Mucosa of descending colon (tissue), 3 donors: ENCODE measurements at regions not wholly inside any gene's neighbourhood (a gene's known extent, or its start where the extent isn't known, plus 50 kb on each side); places are given as distances from the start of the nearest gene placed in this dataset.

Source experiments
- ATAC-seq: fragments of 200-7000 bp; cut with Tn5 transposase; one replicate; pipeline ENCODE4 v1.9.1; 2020; ENCODE audit warnings: mild to moderate bottlenecking, moderate library complexity
- DNase-seq, 3 donors: peaks; one replicate each; pipeline ENCODE4 v3.0.0-alpha.2; 2020
- H3K36me3 ChIP-seq: fragments of 200-600 bp; one replicate; pipeline ENCODE4 v1.8.0; 2021; ENCODE audit warnings: low read depth, mild to moderate bottlenecking
- H3K4me1 ChIP-seq: fragments of 200-600 bp; one replicate; pipeline ENCODE4 v1.8.0; 2021; ENCODE audit warnings: low read depth, mild to moderate bottlenecking
- H3K4me3 ChIP-seq: fragments of 200-600 bp; one replicate; pipeline ENCODE4 v1.8.0; 2021; ENCODE audit warnings: mild to moderate bottlenecking
- H3K9me3 ChIP-seq: fragments of 200-600 bp; one replicate; pipeline ENCODE4 v1.8.0; 2021; ENCODE audit warnings: mild to moderate bottlenecking
- CTCF ChIP-seq: fragments of 200-600 bp; IDR thresholded peaks from one replicate; pipeline ENCODE4 v1.8.0; 2022; ENCODE audit warnings: antibody characterized with exemption, mild to moderate bottlenecking
- intact Hi-C, 2 donors: fragments of 100-400 bp; cut with DNase I in 1 of 2; cut with micrococcal nuclease in 1 of 2; formaldehyde crosslinking; loops; one replicate each; pipeline versions ENCODE4 v1.11.0 to v1.11.1; 2022; cut with DNase I, micrococcal nuclease
- donor health status: DM: no; HTN: no; CAD: no; lungs with moderate emphysema.
- donor health status: DM: no; HTN: no; CAD: no.
- donor health status: DM: no; HTN: yes; CAD: no.

- no peak for TF ChIP-seq CTCF
- no peak for DNase-seq
- no peak for ATAC-seq
- intact Hi-C loops = no loop called here
- H3K9me3 ChIP-seq = no peaks in the 10 kb centered on the region
- no peaks in the 10 kb centered on the region for H3K4me1 ChIP-seq
- H3K4me3 ChIP-seq = no peak overlapping the region
- no peaks in the 10 kb centered on the region for H3K36me3 ChIP-seq
These were observed 61.7 kb downstream of the KCNJ2 start for GRCh38 chr17:70230850-70231640.

- no peak for DNase-seq
These were observed 63.1 kb downstream of the KCNJ2 start for GRCh38 chr17:70232466-70232865.

GRCh38 chr17:70235252-70235651 is 65.9 kb downstream of the KCNJ2 start:
- no peaks in the 10 kb centered on the region for H3K9me3 ChIP-seq
- ATAC-seq = no peak
- intact Hi-C loops = no loop called here
- no peak for DNase-seq
- no peak overlapping the region for H3K4me3 ChIP-seq
- H3K36me3 ChIP-seq = no peaks in the 10 kb centered on the region
- H3K4me1 ChIP-seq = no peaks in the 10 kb centered on the region
- TF ChIP-seq CTCF = no peak

More at GRCh38 chr17:70232466-70232865, 63.1 kb downstream of the KCNJ2 start:
- Histone ChIP-seq H3K4me1 (no peaks in the 10 kb centered on the region), H3K36me3 (no peaks in the 10 kb centered on the region), H3K9me3 (no peaks in the 10 kb centered on the region), H3K4me3 (no peak overlapping the region)
- no peak for ATAC-seq
- no peak for TF ChIP-seq CTCF
- intact Hi-C loops = no loop called here

- TF ChIP-seq CTCF = no peak
- Histone ChIP-seq H3K9me3 (no peaks in the 10 kb centered on the region), H3K4me1 (peaks cover 5% of the 10 kb centered on the region), H3K36me3 (no peaks in the 10 kb centered on the region), H3K4me3 (no peak overlapping the region)
- intact Hi-C loops = no loop called here
- no peak for ATAC-seq
- no peak for DNase-seq
These were observed 68.9 kb downstream of the KCNJ2 start for GRCh38 chr17:70238228-70238627.

- ATAC-seq = no peak
- Histone ChIP-seq H3K4me3 (no peak overlapping the region), H3K9me3 (no peaks in the 10 kb centered on the region), H3K36me3 (no peaks in the 10 kb centered on the region), H3K4me1 (peaks cover 5% of the 10 kb centered on the region)
- no peak for DNase-seq
- intact Hi-C loops = no loop called here
- TF ChIP-seq CTCF = no peak
These were observed 69.3 kb downstream of the KCNJ2 start for GRCh38 chr17:70238646-70239045.
